ENCODE measurements at regions not wholly inside any gene's neighbourhood (a gene's known extent, or its start where the extent isn't known, plus 50 kb on each side); places are given as distances from the start of the nearest gene placed in this dataset.

DNA sequence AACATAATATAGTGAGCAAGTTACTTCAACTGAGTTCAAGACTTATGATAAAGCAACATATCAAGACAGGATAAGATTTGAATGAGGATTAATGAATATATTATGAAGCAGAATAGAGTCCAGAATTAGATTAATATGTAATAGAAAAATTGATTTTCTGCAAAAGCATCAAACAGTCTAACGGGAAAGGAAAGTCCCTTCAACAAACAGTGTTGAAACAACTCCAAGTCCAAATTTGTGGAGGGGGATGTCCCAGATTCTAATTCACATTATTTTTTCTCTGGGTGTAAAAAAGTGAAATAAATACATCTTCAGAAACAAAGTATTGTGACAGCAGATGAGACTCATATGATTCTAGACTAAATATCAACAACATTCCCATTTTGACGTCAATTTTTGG lies 289.7 kb downstream of the C6orf118 start:
- Histone ChIP-seq H3F3A (ENCODE audit: low read depth) (no peaks in the 10 kb centered on the region), H3K9ac (ENCODE audit: low read depth, low read length, poor library complexity, severe bottlenecking) (no peak overlapping the region), H3K79me2 (ENCODE audit: insufficient read depth, low read length) (no peaks in the 10 kb centered on the region)

DNA sequence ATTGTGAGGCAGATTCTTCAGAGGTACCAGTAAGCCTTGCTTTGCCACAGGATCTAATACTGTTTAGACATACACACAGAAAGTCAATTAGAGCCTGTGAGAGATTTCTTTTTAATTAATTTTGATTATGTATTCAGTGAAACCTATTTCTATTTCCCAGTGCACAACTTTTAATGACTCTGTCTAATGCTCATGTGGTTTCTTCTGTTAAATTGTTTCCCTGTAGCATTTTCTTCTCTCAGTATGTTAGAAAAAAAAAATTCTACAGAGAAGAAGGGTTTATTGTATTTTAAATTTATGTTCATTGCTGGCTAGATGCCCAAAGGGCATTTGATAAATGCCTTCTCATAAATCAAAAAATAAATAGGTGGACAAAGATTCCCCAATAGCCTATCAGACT lies 293.7 kb downstream of the C6orf118 start:
- no peaks in the 10 kb centered on the region for H3K9me3 ChIP-seq (ENCODE audit: insufficient read depth, low read depth, low read length)
- H3K4me2 ChIP-seq (ENCODE audit: low read depth, low read length, poor library complexity, severe bottlenecking): no peak overlapping the region
- H3K79me2 ChIP-seq (ENCODE audit: insufficient read depth, low read length): no peaks in the 10 kb centered on the region
- H4K20me1 ChIP-seq (ENCODE audit: insufficient read depth, low read length, poor library complexity, severe bottlenecking): no peaks in the 10 kb centered on the region
- H3K4me3 ChIP-seq (ENCODE audit: low read length, poor library complexity, severe bottlenecking): no peak overlapping the region
- H3K27me3 ChIP-seq (ENCODE audit: insufficient read depth, low read length, poor library complexity, severe bottlenecking): no peaks in the 10 kb centered on the region
- TF ChIP-seq EZH2phosphoT487 (IDR thresholded peaks at IDR 0.05; ENCODE audit: borderline replicate concordance): no peak
- TF ChIP-seq, protein P1, sequence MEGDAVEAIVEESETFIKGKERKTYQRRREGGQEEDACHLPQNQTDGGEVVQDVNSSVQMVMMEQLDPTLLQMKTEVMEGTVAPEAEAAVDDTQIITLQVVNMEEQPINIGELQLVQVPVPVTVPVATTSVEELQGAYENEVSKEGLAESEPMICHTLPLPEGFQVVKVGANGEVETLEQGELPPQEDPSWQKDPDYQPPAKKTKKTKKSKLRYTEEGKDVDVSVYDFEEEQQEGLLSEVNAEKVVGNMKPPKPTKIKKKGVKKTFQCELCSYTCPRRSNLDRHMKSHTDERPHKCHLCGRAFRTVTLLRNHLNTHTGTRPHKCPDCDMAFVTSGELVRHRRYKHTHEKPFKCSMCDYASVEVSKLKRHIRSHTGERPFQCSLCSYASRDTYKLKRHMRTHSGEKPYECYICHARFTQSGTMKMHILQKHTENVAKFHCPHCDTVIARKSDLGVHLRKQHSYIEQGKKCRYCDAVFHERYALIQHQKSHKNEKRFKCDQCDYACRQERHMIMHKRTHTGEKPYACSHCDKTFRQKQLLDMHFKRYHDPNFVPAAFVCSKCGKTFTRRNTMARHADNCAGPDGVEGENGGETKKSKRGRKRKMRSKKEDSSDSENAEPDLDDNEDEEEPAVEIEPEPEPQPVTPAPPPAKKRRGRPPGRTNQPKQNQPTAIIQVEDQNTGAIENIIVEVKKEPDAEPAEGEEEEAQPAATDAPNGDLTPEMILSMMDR (conservative IDR thresholded peaks at IDR 0.05; ENCODE audit: low read length): no peak
- no peak overlapping the region for H2AFZ ChIP-seq (ENCODE audit: low read length)
- no peak overlapping the region for H3K9ac ChIP-seq (ENCODE audit: low read depth, low read length, poor library complexity, severe bottlenecking)
- no peaks in the 10 kb centered on the region for H3K9me2 ChIP-seq (replicated peaks; ENCODE audit: low read depth, low read length)
- H3K36me3 ChIP-seq (ENCODE audit: insufficient read depth, low read length): no peaks in the 10 kb centered on the region
- no peaks in the 10 kb centered on the region for H3F3A ChIP-seq (ENCODE audit: low read depth)
- H3K4me1 ChIP-seq (ENCODE audit: insufficient read depth, low read length, poor library complexity, severe bottlenecking): no peaks in the 10 kb centered on the region

More for the DNA sequence above, 289.7 kb downstream of the C6orf118 start:
- H3K9me3 ChIP-seq (ENCODE audit: insufficient read depth, low read depth, low read length): no peaks in the 10 kb centered on the region
- no peak overlapping the region for H3K4me2 ChIP-seq (ENCODE audit: low read depth, low read length, poor library complexity, severe bottlenecking)
- no peaks in the 10 kb centered on the region for H3K9me2 ChIP-seq (replicated peaks; ENCODE audit: low read depth, low read length)
- no peak overlapping the region for H2AFZ ChIP-seq (ENCODE audit: low read length)
- H3K36me3 ChIP-seq (ENCODE audit: insufficient read depth, low read length): no peaks in the 10 kb centered on the region
- no peaks in the 10 kb centered on the region for H3K27me3 ChIP-seq (ENCODE audit: insufficient read depth, low read length, poor library complexity, severe bottlenecking)
- no peaks in the 10 kb centered on the region for H4K20me1 ChIP-seq (ENCODE audit: insufficient read depth, low read length, poor library complexity, severe bottlenecking)
- H3K4me1 ChIP-seq (ENCODE audit: insufficient read depth, low read length, poor library complexity, severe bottlenecking): no peaks in the 10 kb centered on the region
- no peak for TF ChIP-seq EZH2phosphoT487 (IDR thresholded peaks at IDR 0.05; ENCODE audit: borderline replicate concordance)
- TF ChIP-seq, protein P1 (conservative IDR thresholded peaks at IDR 0.05; ENCODE audit: low read length): no peak
- no peak overlapping the region for H3K4me3 ChIP-seq (ENCODE audit: low read length, poor library complexity, severe bottlenecking)

DNA sequence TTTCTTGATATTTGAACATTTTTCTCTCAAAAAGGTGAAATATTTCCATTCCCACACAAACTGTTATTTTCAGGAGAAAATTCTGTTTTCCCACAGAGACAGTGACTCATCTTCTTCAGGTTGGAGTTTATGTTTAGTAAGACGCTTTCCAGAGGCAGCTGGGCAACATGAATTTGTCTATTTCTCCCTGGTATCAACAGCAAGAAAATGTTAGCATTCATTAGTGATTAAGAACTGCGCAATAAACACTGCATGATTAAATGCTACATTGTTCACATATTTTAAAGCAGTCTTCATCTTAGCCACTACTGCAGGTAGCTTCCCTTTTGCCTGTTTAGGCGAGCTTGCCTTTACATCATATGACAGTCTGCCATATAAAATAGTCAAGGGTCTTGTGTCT lies 295.7 kb downstream of the C6orf118 start:
- H4K20me1 ChIP-seq (ENCODE audit: insufficient read depth, low read length, poor library complexity, severe bottlenecking): no peaks in the 10 kb centered on the region
- no peak overlapping the region for H3K9ac ChIP-seq (ENCODE audit: low read depth, low read length, poor library complexity, severe bottlenecking)
- H3K79me2 ChIP-seq (ENCODE audit: insufficient read depth, low read length): no peaks in the 10 kb centered on the region
- H3K4me1 ChIP-seq (ENCODE audit: insufficient read depth, low read length, poor library complexity, severe bottlenecking): no peaks in the 10 kb centered on the region
- no peaks in the 10 kb centered on the region for H3K27me3 ChIP-seq (ENCODE audit: insufficient read depth, low read length, poor library complexity, severe bottlenecking)
- no peak overlapping the region for H3K4me2 ChIP-seq (ENCODE audit: low read depth, low read length, poor library complexity, severe bottlenecking)
- H3K4me3 ChIP-seq (ENCODE audit: low read length, poor library complexity, severe bottlenecking): no peak overlapping the region
- no peaks in the 10 kb centered on the region for H3K9me2 ChIP-seq (replicated peaks; ENCODE audit: low read depth, low read length)
- H3K9me3 ChIP-seq (ENCODE audit: insufficient read depth, low read depth, low read length): no peaks in the 10 kb centered on the region
- H3F3A ChIP-seq (ENCODE audit: low read depth): no peaks in the 10 kb centered on the region
- TF ChIP-seq EZH2phosphoT487 (IDR thresholded peaks at IDR 0.05; ENCODE audit: borderline replicate concordance): no peak
- TF ChIP-seq, protein P1 (conservative IDR thresholded peaks at IDR 0.05; ENCODE audit: low read length): no peak
- H2AFZ ChIP-seq (ENCODE audit: low read length): no peak overlapping the region
- no peaks in the 10 kb centered on the region for H3K36me3 ChIP-seq (ENCODE audit: insufficient read depth, low read length)
